Epithelial cell of esophagus (primary cell): ENCODE measurements at regions not wholly inside any gene's neighbourhood (a gene's known extent, or its start where the extent isn't known, plus 50 kb on each side); places are given as distances from the start of the nearest gene placed in this dataset.

Source experiments
- DNase-seq: peaks from one replicate; pipeline ENCODE4 v3.0.0; 2010; ENCODE audit warnings: low read depth
- H3K4me3 ChIP-seq: 2 replicates; pipeline ENCODE4 v1.5.1; 2011; ENCODE audit warnings: mild to moderate bottlenecking, low read length, control low read depth
- TF ChIP-seq, protein P1 (sequence below): IDR thresholded peaks from 2 replicates; pipeline ENCODE4 v1.5.1; 2011; ENCODE audit warnings: low read depth, mild to moderate bottlenecking, low read length, control low read depth, inconsistent platforms; ENCODE audit not compliant: insufficient read depth; ENCODE audit errors: missing control alignments

DNA sequence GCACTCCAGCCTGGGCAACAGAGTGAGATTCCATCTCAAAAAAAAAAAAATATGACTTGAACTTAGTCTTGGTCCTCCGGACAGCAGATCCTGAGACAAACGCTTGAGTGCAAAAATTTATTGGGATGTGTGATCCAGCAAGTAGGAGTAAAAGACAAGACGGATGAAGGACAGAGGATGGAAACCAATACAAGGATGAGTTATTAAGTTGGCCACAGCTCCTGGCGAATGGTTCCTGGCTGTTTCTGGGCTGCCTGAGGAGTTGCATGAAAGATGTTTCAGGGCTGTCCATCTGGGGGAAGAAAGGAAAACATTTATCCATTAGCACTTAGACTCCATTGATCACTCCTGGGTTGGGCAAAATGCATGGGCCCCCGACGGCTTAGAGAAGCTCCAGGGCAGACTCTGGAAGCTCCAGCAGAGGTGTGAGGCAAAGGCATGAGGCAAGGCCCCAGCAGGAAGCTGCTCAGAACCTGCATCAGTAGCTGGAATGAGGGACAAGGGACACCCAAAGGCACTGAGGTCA lies 98.3 kb upstream of the ZNF438 start:
- no peak for DNase-seq
- no peak overlapping the region for H3K4me3 ChIP-seq
- TF ChIP-seq, protein P1, sequence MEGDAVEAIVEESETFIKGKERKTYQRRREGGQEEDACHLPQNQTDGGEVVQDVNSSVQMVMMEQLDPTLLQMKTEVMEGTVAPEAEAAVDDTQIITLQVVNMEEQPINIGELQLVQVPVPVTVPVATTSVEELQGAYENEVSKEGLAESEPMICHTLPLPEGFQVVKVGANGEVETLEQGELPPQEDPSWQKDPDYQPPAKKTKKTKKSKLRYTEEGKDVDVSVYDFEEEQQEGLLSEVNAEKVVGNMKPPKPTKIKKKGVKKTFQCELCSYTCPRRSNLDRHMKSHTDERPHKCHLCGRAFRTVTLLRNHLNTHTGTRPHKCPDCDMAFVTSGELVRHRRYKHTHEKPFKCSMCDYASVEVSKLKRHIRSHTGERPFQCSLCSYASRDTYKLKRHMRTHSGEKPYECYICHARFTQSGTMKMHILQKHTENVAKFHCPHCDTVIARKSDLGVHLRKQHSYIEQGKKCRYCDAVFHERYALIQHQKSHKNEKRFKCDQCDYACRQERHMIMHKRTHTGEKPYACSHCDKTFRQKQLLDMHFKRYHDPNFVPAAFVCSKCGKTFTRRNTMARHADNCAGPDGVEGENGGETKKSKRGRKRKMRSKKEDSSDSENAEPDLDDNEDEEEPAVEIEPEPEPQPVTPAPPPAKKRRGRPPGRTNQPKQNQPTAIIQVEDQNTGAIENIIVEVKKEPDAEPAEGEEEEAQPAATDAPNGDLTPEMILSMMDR, result no peak

DNA sequence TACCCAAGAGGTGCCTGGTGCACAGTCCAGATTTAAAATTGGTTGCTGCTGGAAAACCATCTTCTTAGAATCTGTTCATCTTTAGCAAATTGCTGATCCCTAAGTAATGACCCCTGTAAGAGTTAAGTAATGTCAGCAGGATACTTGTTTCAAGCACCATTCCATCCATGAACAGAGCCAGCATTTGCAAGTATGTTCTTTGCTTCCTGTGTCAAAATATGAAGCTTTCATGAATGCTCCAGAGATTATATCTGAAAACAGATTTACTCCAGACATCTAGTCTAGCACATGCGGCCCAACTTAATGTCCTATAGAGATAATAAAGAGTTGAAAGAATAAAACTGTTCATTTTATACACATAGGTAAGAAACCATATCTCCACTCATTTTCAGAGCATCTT lies 98.7 kb upstream of the ZNF438 start:
- H3K4me3 ChIP-seq, result no peak overlapping the region
- TF ChIP-seq, protein P1, result no peak

DNA sequence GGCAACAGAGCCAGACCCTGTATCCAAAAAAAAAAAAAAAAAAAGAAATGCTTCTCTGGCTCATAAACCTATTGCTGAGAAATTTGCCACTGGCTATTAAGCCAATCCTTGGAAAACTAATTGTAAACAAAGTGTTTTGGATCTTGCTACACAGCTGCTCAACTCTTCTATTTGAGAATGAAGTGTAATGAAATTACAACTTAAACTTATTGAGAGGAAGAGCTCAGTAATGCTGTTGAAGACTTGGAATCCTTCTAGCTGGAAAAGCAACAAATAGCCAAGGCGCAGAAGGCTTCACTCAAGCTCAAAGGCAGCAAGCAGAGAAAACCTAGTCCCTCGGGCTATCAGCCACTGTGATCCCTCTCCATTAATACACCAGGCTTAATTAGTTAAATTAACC lies 99.6 kb upstream of the ZNF438 start:
- no peak overlapping the region for H3K4me3 ChIP-seq
- no peak for DNase-seq
- TF ChIP-seq, protein P1, result no peak

More for the DNA sequence above, 98.7 kb upstream of the ZNF438 start:
- DNase-seq, result no peak

DNA sequence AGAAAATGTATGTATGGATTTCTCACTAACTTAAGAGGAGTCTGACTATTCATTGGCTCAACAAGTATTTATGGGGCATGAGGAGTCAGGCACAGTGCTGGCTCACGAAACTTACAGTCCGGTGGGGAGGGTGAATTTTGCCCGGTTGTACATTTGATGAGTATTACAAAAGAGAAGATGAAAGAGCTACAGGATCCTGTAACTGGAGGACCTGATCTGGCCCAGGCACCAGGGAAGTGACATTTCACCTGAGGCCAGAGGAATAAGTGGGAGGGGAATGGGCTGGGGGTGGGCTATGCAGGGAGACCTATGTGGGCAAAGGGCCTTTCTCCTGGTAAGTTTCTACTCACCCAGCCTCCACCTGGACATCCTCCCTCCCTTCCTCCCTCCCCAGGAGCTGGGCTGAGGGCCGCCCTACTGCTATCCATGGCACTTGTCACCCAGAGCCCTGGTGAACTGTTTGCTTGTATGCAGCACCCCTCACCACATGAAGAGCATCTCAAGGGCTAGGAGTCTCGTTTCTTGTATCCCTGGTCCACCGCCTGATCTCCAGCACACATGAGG lies 101.1 kb upstream of the ZNF438 start:
- no peak for DNase-seq
- H3K4me3 ChIP-seq, result no peak overlapping the region
- TF ChIP-seq, protein P1, result no peak

DNA sequence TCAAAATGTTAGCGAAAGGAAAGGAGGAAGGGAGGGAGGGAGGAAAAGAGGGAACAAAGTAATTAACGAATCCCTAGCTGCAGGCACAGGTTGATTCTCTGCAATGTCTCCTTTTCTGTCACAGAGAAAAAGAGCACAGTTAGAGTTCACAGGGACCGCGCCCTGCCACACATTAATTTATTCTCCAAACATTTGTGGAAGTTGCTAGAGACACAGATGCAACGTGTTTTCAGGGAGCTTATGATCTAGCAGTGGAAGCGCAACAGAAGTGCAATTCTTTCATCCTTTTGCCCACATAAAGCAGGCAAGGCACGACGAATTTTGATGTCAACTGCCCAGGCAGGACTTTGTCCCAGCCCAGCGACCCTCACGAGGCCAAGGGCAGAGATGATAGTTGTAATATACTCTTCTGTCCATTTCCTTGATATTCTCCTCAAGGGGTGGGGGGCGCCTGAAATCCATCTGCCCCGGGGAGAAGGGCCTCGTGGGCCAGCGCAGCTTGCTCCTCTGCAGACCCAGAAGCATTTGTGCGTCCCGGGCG lies 101.7 kb upstream of the ZNF438 start:
- TF ChIP-seq, protein P1, result no peak
- H3K4me3 ChIP-seq, result no peak overlapping the region
- no peak for DNase-seq

DNA sequence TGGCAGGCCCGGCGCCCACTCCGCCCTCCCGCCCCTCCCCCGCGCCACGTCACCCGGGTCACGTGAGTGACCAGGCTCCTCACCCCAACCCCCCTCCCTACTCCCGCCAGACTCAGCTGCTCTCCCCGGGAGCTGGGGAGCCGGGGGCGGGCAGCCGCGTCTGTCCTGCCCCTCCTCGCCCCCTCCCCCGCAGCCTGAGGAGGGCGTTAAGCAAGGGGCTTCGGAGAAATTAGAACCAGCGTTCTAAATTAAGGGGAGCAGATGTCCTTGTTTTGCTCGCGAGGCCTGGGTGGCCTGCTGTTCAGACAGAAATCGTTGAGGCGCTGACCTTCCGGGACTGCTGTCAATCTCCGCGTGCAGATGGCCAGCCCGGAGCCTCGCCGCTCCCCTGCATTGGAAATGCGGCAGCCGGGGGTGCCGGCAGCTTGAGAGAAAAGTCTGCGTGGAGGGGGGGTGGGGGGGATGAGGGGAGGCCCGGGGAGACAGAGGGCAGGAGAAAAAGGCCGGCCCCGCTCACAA lies 102.2 kb upstream of the ZNF438 start:
- peak overlapping the region; percentile 43 for H3K4me3 ChIP-seq
- DNase-seq, result peak; percentile 43
- TF ChIP-seq, protein P1, result no peak
